PC-9 (cell line): ENCODE measurements at regions not wholly inside any gene's neighbourhood (a gene's known extent, or its start where the extent isn't known, plus 50 kb on each side); places are given as distances from the start of the nearest gene placed in this dataset.

Source experiments
- BruUV-seq: library from RNA; stranded (reverse); fragments of 400-500 nt; replicated peaks from 2 replicates; lab custom pipeline; 2021; lab: Mats Ljungman, UMichigan
- CTCF ChIA-PET: fragments of 300-600 bp; sonication (Branson Sonifier 250); formaldehyde crosslinking; loops from one replicate; lab custom pipeline; 2022; ENCODE audit warnings: antibody characterized with exemption; lab: Charles Lee
- POLR2A ChIA-PET: fragments of 300-600 bp; sonication (Branson Sonifier 250); formaldehyde crosslinking; loops from one replicate; lab custom pipeline; 2022; ENCODE audit warnings: antibody characterized with exemption; ENCODE audit not compliant: unreplicated experiment; lab: Charles Lee
- DNase-seq, 2 experiments: peaks; one replicate each; pipeline versions ENCODE4 v3.0.0 to v3.0.0-alpha.2; 2015 to 2022; ENCODE audit warnings: mixed read lengths in 1 of 2
- H2AFZ ChIP-seq: fragments of 200-600 bp; sonication (generic); 2 replicates; pipeline ENCODE4 v1.8.1; 2017; ENCODE audit warnings: antibody characterized with exemption
- H3F3A ChIP-seq: fragments of 200-600 bp; sonication (generic); 2 replicates; pipeline ENCODE4 v1.8.1; 2017; ENCODE audit warnings: antibody characterized with exemption, mild to moderate bottlenecking, low read depth; ENCODE audit not compliant: insufficient read depth
- H3K27ac ChIP-seq: fragments of 200-600 bp; sonication (generic); 2 replicates; pipeline ENCODE4 v1.6.1; 2016; ENCODE audit warnings: mixed run types
- H3K27me3 ChIP-seq: fragments of 200-600 bp; sonication (generic); 2 replicates; pipeline ENCODE4 v1.6.1; 2016; ENCODE audit warnings: low read depth, mixed run types; ENCODE audit not compliant: insufficient read depth
- H3K36me3 ChIP-seq: fragments of 200-600 bp; sonication (generic); 2 replicates; pipeline ENCODE4 v1.6.1; 2016; ENCODE audit warnings: low read depth, mixed run types
- H3K4me1 ChIP-seq: fragments of 200-600 bp; sonication (generic); replicated peaks from 2 replicates; pipeline ENCODE4 v1.6.1; 2016; ENCODE audit warnings: mixed run types; ENCODE audit not compliant: insufficient read depth
- H3K4me2 ChIP-seq: fragments of 200-600 bp; sonication (generic); 2 replicates; pipeline ENCODE4 v1.6.1; 2017; ENCODE audit warnings: mixed run types
- H3K4me3 ChIP-seq: fragments of 200-600 bp; sonication (generic); 2 replicates; pipeline ENCODE4 v1.6.1; 2016; ENCODE audit warnings: mixed run types
- H3K79me2 ChIP-seq: fragments of 200-600 bp; sonication (generic); 2 replicates; pipeline ENCODE4 v1.6.1; 2017; ENCODE audit warnings: low read depth, mixed run types
- H3K9me2 ChIP-seq: fragments of 200-600 bp; sonication (generic); 2 replicates; pipeline ENCODE4 v1.8.1; 2017; ENCODE audit warnings: mild to moderate bottlenecking; ENCODE audit not compliant: insufficient read depth
- H3K9me3 ChIP-seq: fragments of 200-600 bp; sonication (generic); 2 replicates; pipeline ENCODE4 v1.8.1; 2016; ENCODE audit warnings: low read depth; ENCODE audit not compliant: insufficient read depth
- H4K20me1 ChIP-seq: fragments of 200-600 bp; sonication (generic); 2 replicates; pipeline ENCODE4 v1.8.1; 2017; ENCODE audit not compliant: insufficient read depth
- EZH2 ChIP-seq: fragments of 200-600 bp; sonication (generic); IDR thresholded peaks from 2 replicates; pipeline ENCODE4 v1.8.0; 2017; ENCODE audit warnings: antibody characterized with exemption, low read depth
- intact Hi-C: fragments of 100-400 bp; cut with micrococcal nuclease; formaldehyde crosslinking; loops from one replicate; pipeline ENCODE4 v1.10.0; 2022; ENCODE audit not compliant: unreplicated experiment
- TF ChIP-seq, protein P1 (sequence below): fragments of 200-600 bp; sonication (generic); conservative IDR thresholded peaks from 2 replicates; pipeline ENCODE4 v1.6.1; 2017; ENCODE audit warnings: mixed run types, antibody characterized with exemption, mild to moderate bottlenecking, moderate library complexity

DNA sequence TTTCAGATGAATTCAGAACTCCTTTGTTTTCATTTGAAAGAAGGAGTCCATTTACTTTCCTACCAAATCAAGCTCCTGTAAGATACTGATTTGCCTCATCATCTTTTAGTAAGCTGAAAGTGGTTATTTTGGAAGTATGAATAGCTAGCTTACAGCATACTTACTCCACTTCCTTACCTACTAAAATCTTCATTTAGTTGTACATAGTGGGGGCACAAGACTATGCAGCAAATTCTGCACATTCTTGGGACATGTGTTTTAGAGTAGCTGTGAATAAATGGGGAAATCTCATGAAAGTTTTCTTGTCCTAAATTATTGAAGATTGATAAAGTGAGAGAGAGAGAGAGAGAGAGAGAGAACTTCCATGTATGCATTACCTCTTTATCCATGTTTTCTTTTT is 256.3 kb downstream of the OGFRL1 start:
- POLR2A ChIA-PET, result no interaction called here
- Histone ChIP-seq H3K27ac (no peak overlapping the region), H2AFZ (no peak overlapping the region), H4K20me1 (no peaks in the 10 kb centered on the region), H3K79me2 (no peaks in the 10 kb centered on the region), H3K27me3 (no peaks in the 10 kb centered on the region), H3K36me3 (no peaks in the 10 kb centered on the region), H3K4me3 (no peak overlapping the region), H3K4me2 (no peak overlapping the region), H3F3A (peaks cover 6% of the 10 kb centered on the region; the same call in 1 of the 2 replicates), H3K9me2 (no peaks in the 10 kb centered on the region), H3K4me1 (peaks cover 6% of the 10 kb centered on the region; the same call in 1 of the 2 replicates), H3K9me3 (no peaks in the 10 kb centered on the region)
- no peak for DNase-seq
- CTCF ChIA-PET, result no interaction called here
- no peak for TF ChIP-seq EZH2
- BruUV-seq, result no TSS peak
- intact Hi-C loops, result loop anchor here (5.0 kb wide), 1 partner anchor 62 kb away; no protein-coding TSS in a partner anchor

DNA sequence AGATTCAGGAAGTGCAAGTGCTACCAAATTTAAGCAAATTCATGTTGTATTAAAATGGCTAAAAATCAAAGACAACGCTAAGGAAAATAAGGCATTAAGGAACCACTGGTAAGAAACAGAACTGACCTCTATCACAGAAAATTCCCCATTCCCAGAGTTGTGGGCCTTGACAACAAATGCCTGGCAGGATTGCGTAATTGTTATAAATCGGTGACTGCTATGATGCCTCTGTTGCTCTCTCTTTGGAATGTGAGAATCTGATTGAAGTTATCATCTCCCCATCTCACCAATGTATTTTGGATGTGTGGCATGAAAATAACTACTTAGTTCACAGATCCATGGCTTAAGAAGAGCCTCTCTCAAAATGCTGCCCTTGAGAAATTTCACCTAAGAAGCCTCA is 257.3 kb downstream of the OGFRL1 start:
- ChIA-PET POLR2A (no interaction called here), CTCF (no interaction called here)
- H3F3A ChIP-seq, result peaks cover 6% of the 10 kb centered on the region; the same call in 1 of the 2 replicates
- no peak for DNase-seq
- H3K36me3 ChIP-seq, result no peaks in the 10 kb centered on the region
- H3K9me3 ChIP-seq, result no peaks in the 10 kb centered on the region
- peaks cover 6% of the 10 kb centered on the region; the same call in 1 of the 2 replicates for H3K4me1 ChIP-seq
- H3K4me3 ChIP-seq, result no peak overlapping the region
- intact Hi-C loops, result no loop called here
- no peaks in the 10 kb centered on the region for H3K27me3 ChIP-seq
- H4K20me1 ChIP-seq, result no peaks in the 10 kb centered on the region
- H2AFZ ChIP-seq, result no peak overlapping the region
- H3K4me2 ChIP-seq, result no peak overlapping the region
- H3K27ac ChIP-seq, result no peak overlapping the region
- no TSS peak for BruUV-seq
- H3K79me2 ChIP-seq, result no peaks in the 10 kb centered on the region
- H3K9me2 ChIP-seq, result no peaks in the 10 kb centered on the region
- TF ChIP-seq EZH2, result no peak
- TF ChIP-seq, protein P1, sequence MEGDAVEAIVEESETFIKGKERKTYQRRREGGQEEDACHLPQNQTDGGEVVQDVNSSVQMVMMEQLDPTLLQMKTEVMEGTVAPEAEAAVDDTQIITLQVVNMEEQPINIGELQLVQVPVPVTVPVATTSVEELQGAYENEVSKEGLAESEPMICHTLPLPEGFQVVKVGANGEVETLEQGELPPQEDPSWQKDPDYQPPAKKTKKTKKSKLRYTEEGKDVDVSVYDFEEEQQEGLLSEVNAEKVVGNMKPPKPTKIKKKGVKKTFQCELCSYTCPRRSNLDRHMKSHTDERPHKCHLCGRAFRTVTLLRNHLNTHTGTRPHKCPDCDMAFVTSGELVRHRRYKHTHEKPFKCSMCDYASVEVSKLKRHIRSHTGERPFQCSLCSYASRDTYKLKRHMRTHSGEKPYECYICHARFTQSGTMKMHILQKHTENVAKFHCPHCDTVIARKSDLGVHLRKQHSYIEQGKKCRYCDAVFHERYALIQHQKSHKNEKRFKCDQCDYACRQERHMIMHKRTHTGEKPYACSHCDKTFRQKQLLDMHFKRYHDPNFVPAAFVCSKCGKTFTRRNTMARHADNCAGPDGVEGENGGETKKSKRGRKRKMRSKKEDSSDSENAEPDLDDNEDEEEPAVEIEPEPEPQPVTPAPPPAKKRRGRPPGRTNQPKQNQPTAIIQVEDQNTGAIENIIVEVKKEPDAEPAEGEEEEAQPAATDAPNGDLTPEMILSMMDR, result no peak

DNA sequence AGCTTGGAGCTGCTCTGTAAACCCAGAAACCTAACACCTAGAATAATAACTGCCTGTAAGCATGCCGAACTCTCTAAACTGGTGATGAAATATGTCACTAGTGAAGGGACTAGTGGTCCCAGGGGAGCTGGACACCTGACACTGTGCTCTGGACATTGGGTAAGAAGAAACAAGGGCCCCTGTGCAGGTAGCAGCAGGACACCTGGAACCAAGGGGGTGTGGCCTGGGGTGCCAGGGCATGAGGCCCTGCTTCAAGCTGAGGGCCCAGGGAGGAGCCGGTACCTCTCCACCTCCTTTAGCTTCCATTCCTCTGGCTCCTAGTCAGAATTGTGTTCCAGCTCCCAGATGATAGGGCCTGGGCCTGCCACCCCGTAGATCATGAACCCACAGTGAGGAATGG is 263.2 kb downstream of the OGFRL1 start:
- ChIA-PET POLR2A (no interaction called here), CTCF (no interaction called here)
- DNase-seq, result no peak
- Histone ChIP-seq H3K4me3 (no peak overlapping the region), H4K20me1 (no peaks in the 10 kb centered on the region), H3K9me2 (no peaks in the 10 kb centered on the region), H3K36me3 (no peaks in the 10 kb centered on the region), H3K27ac (no peak overlapping the region), H2AFZ (no peak overlapping the region), H3K79me2 (no peaks in the 10 kb centered on the region), H3K27me3 (no peaks in the 10 kb centered on the region), H3F3A (no peaks in the 10 kb centered on the region), H3K9me3 (no peaks in the 10 kb centered on the region), H3K4me1 (no peaks in the 10 kb centered on the region), H3K4me2 (no peak overlapping the region)
- TF ChIP-seq, protein P1, result no peak
- no peak for TF ChIP-seq EZH2
- intact Hi-C loops, result no loop called here
- BruUV-seq, result no TSS peak

DNA sequence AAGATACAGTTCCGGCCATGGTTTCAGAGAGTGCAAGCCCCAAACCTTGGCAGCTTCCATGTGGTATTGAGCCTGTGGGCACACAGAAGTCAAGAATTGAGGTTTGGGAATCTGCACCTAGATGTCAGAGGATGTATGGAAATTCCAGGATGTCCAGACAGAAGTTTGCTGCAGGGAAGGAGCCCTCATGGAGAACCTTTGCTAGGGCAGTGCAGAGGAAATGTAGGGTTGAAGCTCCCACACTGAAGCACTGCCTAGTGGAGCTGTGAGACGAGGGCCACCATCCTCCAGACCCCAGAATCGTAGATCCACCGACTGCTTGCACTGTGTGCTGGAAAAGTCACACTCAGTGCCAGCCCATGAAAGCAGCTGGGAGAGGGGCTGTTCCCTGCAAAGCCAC is 267.5 kb downstream of the OGFRL1 start:
- intact Hi-C loops, result no loop called here
- no peaks in the 10 kb centered on the region for H3K79me2 ChIP-seq
- H3K4me3 ChIP-seq, result no peak overlapping the region
- no TSS peak for BruUV-seq
- H3F3A ChIP-seq, result no peaks in the 10 kb centered on the region
- no peak overlapping the region for H3K27ac ChIP-seq
- no peaks in the 10 kb centered on the region for H4K20me1 ChIP-seq
- H3K36me3 ChIP-seq, result no peaks in the 10 kb centered on the region
- H3K4me1 ChIP-seq, result no peaks in the 10 kb centered on the region
- TF ChIP-seq, protein P1, result no peak
- no peak for TF ChIP-seq EZH2
- no peaks in the 10 kb centered on the region for H3K9me3 ChIP-seq
- no peaks in the 10 kb centered on the region for H3K27me3 ChIP-seq
- CTCF ChIA-PET, result no interaction called here
- no peaks in the 10 kb centered on the region for H3K9me2 ChIP-seq
- POLR2A ChIA-PET, result no interaction called here
- DNase-seq, result no peak
- no peak overlapping the region for H2AFZ ChIP-seq
- no peak overlapping the region for H3K4me2 ChIP-seq
